Spleen (tissue), 7 donors: ENCODE measurements at regions not wholly inside any gene's neighbourhood (a gene's known extent, or its start where the extent isn't known, plus 50 kb on each side); places are given as distances from the start of the nearest gene placed in this dataset.

ENCODE experiments used
- CTCF ChIP-seq, 11 experiments: fragments of 200-600 bp in 7 of 11; fragments of 450-650 bp in 4 of 11; sonication (generic) in 4 of 11; IDR thresholded peaks in 8 of 11; conservative IDR thresholded peaks in 3 of 11; 1 replicate in 7 of 11; 2 replicates in 4 of 11; pipeline versions ENCODE4 v1.4.0 to v1.8.0; 2016 to 2021; ENCODE audit warnings: antibody characterized with exemption in 11 of 11, inconsistent platforms in 4 of 11, mild to moderate bottlenecking in 1 of 11
- POLR2A ChIP-seq, 3 donors: fragments of 450-650 bp; IDR thresholded peaks; one replicate each; pipeline ENCODE4 v1.5.1; 2017; ENCODE audit warnings: antibody characterized with exemption in 3 of 3, mild to moderate bottlenecking in 1 of 3
- donor health status: DM: no; HTN: no; CAD: no; lungs with moderate emphysema.
- donor health status: DM: no; HTN: no; CAD: no.
- donor health status: DM: no; HTN: no; CAD: no.

- TF ChIP-seq CTCF (IDR thresholded peaks at IDR 0.05 in 8 of 11, conservative IDR thresholded peaks at IDR 0.05 in 3 of 11) (no peak), POLR2A (IDR thresholded peaks at IDR 0.05) (no peak)
Observed at GRCh38 chr5:153153086-153153485, 337.4 kb upstream of the GRIA1 start.
